Upper lobe of left lung (tissue), 6 donors: ENCODE measurements at regions not wholly inside any gene's neighbourhood (a gene's known extent, or its start where the extent isn't known, plus 50 kb on each side); places are given as distances from the start of the nearest gene placed in this dataset.

ENCODE experiments used
- ATAC-seq, 2 donors: fragments of 200-7000 bp; cut with Tn5 transposase; one replicate each; pipeline ENCODE4 v1.9.1; 2022; ENCODE audit warnings: mild to moderate bottlenecking in 2 of 2, moderate library complexity in 2 of 2; ENCODE audit not compliant: low FRiP score in 2 of 2
- DNase-seq, 2 donors: peaks; one replicate each; pipeline ENCODE4 v3.0.0-alpha.2; 2019 to 2020
- H3K27ac ChIP-seq, 4 donors: fragments of 200-600 bp; sonication (generic); one replicate each; pipeline ENCODE4 v1.5.1; 2016 to 2019
- H3K27me3 ChIP-seq, 4 donors: fragments of 200-600 bp; sonication (generic); one replicate each; pipeline ENCODE4 v1.5.1; 2017 to 2019
- H3K36me3 ChIP-seq, 4 donors: fragments of 200-600 bp; sonication (generic); one replicate each; pipeline ENCODE4 v1.5.1; 2016 to 2019
- H3K4me1 ChIP-seq, 4 donors: fragments of 200-600 bp; sonication (generic); one replicate each; pipeline ENCODE4 v1.5.1; 2018 to 2019
- H3K4me3 ChIP-seq, 4 donors: fragments of 200-600 bp; sonication (generic); one replicate each; pipeline ENCODE4 v1.5.1; 2017 to 2019; ENCODE audit warnings: mild to moderate bottlenecking in 2 of 4, moderate library complexity in 1 of 4
- H3K9me3 ChIP-seq, 4 donors: fragments of 200-600 bp; sonication (generic); one replicate each; pipeline ENCODE4 v1.5.1; 2018 to 2019
- CTCF ChIP-seq, 6 experiments: fragments of 450-650 bp in 4 of 6; fragments of 200-600 bp in 2 of 6; sonication (generic) in 2 of 6; IDR thresholded peaks; one replicate each; pipeline ENCODE4 v1.5.1; 2016 to 2019; ENCODE audit warnings: antibody characterized with exemption in 6 of 6
- EP300 ChIP-seq, 4 donors: sonication (generic); formaldehyde crosslinking; IDR thresholded peaks; one replicate each; pipeline ENCODE4 v1.5.1; 2017; ENCODE audit warnings: antibody characterized with exemption in 4 of 4, control low read depth in 2 of 4
- POLR2A ChIP-seq, 4 donors: fragments of 450-650 bp; IDR thresholded peaks; one replicate each; pipeline ENCODE4 v1.5.1; 2016 to 2017; ENCODE audit warnings: antibody characterized with exemption in 4 of 4, mild to moderate bottlenecking in 2 of 4
- POLR2AphosphoS5 ChIP-seq, 2 donors: sonication (generic); formaldehyde crosslinking; IDR thresholded peaks; one replicate each; pipeline ENCODE4 v1.5.1; 2017; ENCODE audit warnings: antibody characterized with exemption in 2 of 2
- WGBS, 2 donors: methylation state at CpG; one replicate each; pipeline ENCODE4 v1.1.5; 2017 to 2018; 5-methylcytosine and 5-hydroxymethylcytosine counted together
- donor health status: DM: no; HTN: no; CAD: no; lungs with moderate emphysema.
- donor health status: DM: no; HTN: yes; CAD: no; lungs with severe emphysema.

GRCh38 chr18:28412521-28412920 is 235.6 kb upstream of the CDH2 start:
- Histone ChIP-seq H3K4me3 (no peak overlapping the region), H3K36me3 (no peaks in the 10 kb centered on the region), H3K9me3 (no peaks in the 10 kb centered on the region), H3K4me1 (no peaks in the 10 kb centered on the region), H3K27ac (no peak overlapping the region), H3K27me3 (no peaks in the 10 kb centered on the region)
- DNase-seq (no peak), ATAC-seq (no peak)
- WGBS, 2 donors = 88 to 91% methylated on average over 3 of the region's 3 CpGs
- no peak for TF ChIP-seq POLR2A (IDR thresholded peaks at IDR 0.05)
- TF ChIP-seq EP300 (IDR thresholded peaks at IDR 0.05) = no peak
- TF ChIP-seq POLR2AphosphoS5 (IDR thresholded peaks at IDR 0.05) = no peak
- TF ChIP-seq CTCF (IDR thresholded peaks at IDR 0.05) = no peak

- Histone ChIP-seq H3K9me3 (no peaks in the 10 kb centered on the region), H3K4me3 (no peak overlapping the region), H3K36me3 (no peaks in the 10 kb centered on the region), H3K4me1 (no peaks in the 10 kb centered on the region), H3K27me3 (no peaks in the 10 kb centered on the region), H3K27ac (no peak overlapping the region)
- WGBS, 2 donors = 74 to 76% methylated on average over 2 of the region's 2 CpGs
- DNase-seq (no peak), ATAC-seq (no peak)
- TF ChIP-seq POLR2AphosphoS5 (IDR thresholded peaks at IDR 0.05) (no peak), POLR2A (IDR thresholded peaks at IDR 0.05) (no peak), EP300 (IDR thresholded peaks at IDR 0.05) (no peak), CTCF (IDR thresholded peaks at IDR 0.05) (no peak)
Measured at GRCh38 chr18:28411806-28412205, 234.9 kb upstream of the CDH2 start.

GRCh38 chr18:28409811-28410210 is 232.9 kb upstream of the CDH2 start:
- Histone ChIP-seq H3K9me3 (no peaks in the 10 kb centered on the region), H3K27ac (no peak overlapping the region), H3K4me3 (no peak overlapping the region), H3K4me1 (no peaks in the 10 kb centered on the region), H3K27me3 (no peaks in the 10 kb centered on the region), H3K36me3 (no peaks in the 10 kb centered on the region)
- no peak for ATAC-seq
- no peak for DNase-seq
- 91 to 92% methylated on average over 1 of the region's 1 CpG for WGBS, 2 donors
- TF ChIP-seq CTCF (IDR thresholded peaks at IDR 0.05) (no peak), EP300 (IDR thresholded peaks at IDR 0.05) (no peak)

DNA sequence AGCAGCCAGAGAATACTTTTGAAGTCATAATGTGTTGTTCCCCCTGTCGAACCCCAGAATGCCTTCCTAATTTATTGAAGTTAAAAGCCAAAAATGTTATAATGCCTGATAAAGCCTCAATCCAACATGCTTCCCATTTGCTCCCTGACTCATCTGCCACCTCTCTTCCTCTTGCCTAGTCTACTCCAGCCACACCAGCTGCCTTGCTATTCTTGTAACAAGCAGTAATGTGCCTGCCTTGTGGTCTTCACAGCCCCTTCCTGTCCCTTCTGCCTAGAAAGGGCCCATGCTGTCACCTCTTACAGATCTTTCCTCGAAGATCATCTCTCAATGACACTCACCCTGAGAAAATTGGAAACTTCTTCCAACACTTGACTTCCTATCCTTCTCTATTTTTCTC is 231.6 kb upstream of the CDH2 start:
- 65 to 71% methylated on average over 2 of the region's 2 CpGs for WGBS, 2 donors
- Histone ChIP-seq H3K27ac (no peak overlapping the region), H3K4me3 (no peak overlapping the region), H3K27me3 (no peaks in the 10 kb centered on the region), H3K9me3 (no peaks in the 10 kb centered on the region), H3K36me3 (no peaks in the 10 kb centered on the region), H3K4me1 (no peaks in the 10 kb centered on the region)
- ATAC-seq (no peak), DNase-seq (no peak)
- no peak for TF ChIP-seq CTCF (IDR thresholded peaks at IDR 0.05)
- no peak for TF ChIP-seq EP300 (IDR thresholded peaks at IDR 0.05)
- TF ChIP-seq POLR2A (IDR thresholded peaks at IDR 0.05) = no peak
- TF ChIP-seq POLR2AphosphoS5 (IDR thresholded peaks at IDR 0.05) = no peak

DNA sequence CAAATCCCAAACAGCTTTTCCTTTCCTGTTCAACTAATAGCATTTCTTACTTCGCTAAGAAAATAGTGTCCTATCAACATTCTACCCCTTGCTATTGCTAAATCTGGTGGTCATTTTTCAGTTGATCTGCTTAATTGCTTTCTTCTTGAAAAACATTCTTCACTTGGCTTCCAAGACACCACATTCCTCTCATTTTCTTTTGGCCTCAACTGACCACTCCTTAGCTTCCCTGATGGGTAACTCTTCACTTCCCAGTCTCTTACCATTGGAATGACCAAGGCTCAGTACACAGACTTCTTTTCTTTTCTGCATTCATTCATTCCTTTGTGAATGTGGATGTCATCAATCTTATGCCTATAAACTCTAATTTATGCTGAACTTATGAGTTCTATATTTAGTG is 230.8 kb upstream of the CDH2 start:
- TF ChIP-seq EP300 (IDR thresholded peaks at IDR 0.05) = no peak
- TF ChIP-seq POLR2A (IDR thresholded peaks at IDR 0.05) = no peak
- TF ChIP-seq CTCF (IDR thresholded peaks at IDR 0.05) = no peak
- no peak for TF ChIP-seq POLR2AphosphoS5 (IDR thresholded peaks at IDR 0.05)
- DNase-seq (no peak), ATAC-seq (no peak)
- H3K27me3 ChIP-seq = no peaks in the 10 kb centered on the region
- H3K27ac ChIP-seq = no peak overlapping the region
- H3K9me3 ChIP-seq = no peaks in the 10 kb centered on the region
- WGBS, 2 donors = 65 to 82% methylated on average over 1 of the region's 1 CpG
- H3K36me3 ChIP-seq = no peaks in the 10 kb centered on the region
- H3K4me3 ChIP-seq = no peak overlapping the region
- no peaks in the 10 kb centered on the region for H3K4me1 ChIP-seq
